NCI-H2196 treated with DMSO at 0.1 percent for 48 hours (cell line): ENCODE measurements at regions not wholly inside any gene's neighbourhood (a gene's known extent, or its start where the extent isn't known, plus 50 kb on each side); places are given as distances from the start of the nearest gene placed in this dataset.

ENCODE experiments used
- DNase-seq: peaks from one replicate; lab custom pipeline; 2025; ENCODE audit not compliant: unreplicated experiment; lab: John Stamatoyannopoulos, UW

DNA sequence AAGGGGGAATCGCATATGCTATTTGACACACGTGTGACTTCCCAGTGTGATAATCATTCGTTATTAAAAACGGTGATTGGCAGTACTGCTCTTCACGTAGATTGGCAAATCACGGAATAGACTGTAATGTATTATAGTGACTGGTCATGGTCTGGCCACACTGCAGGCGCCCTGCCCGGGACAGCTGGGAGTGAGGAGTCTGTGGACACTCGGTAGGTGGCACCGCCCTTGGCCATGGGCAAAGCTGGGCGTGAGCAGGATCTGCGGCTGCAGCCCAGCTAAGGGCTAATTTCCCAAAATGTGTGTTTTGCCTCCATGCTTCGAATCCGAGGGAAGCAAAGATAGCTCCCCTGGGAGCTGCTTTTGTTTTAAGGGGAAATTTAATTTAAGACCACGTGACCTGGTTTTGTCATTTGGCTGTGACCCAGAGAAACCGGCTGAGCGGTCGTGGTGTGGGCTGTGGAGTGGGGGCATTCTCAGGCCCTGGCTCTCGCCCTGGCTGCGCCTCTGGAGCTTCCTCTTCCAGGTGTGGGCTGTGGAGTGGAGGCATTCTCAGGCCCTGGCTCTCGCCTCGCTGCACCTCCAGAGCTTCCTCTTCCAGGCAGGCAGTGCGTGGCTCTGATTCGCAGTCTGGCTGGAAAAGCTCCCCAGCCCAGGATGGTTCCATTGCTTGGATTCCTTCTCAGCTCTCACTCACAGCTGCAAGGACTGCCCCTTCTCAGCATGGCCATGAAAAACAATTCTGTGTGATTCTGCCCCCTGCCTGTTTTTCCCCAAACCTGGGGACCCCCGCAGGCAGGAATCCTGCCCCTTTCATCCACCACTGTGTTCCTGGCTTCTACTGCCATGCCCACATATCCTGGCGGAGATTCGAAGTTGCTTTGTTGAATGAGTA, 131.1 kb downstream of the OLFM1 start:
- DNase-seq = no peak

DNA sequence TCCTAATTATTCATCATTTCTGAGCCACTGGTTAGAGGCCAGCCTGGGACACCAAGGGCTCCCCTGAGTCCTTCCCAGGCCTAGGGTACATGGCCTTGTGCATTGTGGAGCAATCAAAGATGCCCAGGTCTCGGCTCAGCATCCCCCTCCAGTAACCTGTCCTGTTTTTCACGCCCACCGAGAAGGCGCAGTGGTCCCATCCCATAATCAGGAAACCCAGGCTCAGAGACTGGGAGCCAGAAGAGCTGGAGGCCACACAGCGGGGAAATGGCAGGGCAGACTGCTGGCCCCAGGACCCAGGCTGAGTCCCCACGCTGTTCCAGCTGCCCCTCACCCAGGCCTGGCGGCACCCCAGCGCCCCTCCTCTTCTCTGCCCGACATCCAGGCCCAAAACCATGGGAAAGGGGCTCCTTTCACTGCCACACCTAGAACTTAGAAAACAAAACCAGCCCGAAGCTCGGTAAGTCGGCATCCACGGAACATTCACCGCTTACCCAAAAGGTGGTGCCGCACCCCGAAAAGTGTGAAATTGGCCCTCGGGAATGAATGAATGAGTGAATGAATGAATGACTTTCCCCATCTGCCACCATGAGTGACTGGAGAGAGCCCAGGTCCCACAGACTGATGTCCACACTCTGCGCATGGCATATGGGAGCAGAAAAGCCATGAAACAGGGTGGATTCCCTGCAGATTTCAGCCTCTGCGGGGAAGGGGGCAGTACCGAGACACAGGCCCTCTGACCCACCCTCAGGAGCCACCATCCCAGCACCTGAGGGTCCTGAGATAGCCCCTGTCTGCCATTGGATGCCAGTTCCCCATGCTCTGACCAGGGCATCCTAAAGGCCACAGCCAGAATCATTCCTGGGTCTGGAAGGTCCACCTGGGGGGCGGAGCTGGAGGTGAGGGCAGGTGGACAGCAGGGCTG, 132.5 kb downstream of the OLFM1 start:
- DNase-seq = no peak

DNA sequence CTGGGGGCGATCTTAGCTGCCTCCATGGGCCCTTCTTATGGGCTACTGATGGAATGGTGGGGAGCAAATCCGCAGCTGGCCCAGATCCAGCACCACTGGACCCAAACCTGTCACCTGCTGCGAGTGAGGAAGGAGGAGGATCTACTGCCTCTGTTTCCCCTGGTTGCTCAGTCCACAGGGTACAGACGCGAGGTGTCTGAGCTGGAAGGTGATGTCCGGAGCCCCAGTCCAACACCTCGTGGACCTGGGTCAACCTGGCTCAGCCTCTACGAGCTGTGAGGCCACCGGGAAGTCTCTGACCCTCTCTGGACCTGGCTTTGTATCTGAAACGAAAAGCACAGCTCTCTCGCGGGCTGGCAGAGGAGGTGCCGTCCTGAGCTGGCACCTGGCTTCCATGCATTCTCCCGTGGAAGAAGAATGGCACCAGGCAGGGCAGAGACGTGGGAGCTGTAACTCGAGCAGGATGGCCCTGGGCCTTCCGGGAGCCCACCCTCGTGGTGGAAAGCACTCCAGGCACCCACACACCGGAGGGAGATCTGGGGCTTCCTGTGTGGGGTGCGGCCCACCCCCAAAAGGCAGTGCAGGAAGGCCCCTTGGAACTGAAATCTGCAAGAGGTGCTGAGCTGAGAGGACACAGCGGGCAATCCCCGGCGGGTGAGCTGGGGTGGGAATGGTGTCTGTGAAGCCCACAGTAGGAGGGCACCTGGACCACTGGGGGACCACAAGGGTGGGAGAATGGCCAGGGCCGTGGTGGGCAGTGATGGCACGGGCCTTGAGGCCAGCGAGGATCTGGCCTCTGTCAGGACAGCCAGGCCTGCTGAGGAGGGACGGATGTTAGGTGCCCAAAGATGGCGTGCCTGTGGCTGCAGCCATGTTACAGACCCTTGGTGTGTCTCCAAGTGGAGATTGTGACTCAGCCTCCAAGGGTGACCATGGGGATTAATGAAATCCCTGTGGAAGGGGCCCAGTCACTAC, 133.4 kb downstream of the OLFM1 start:
- no peak for DNase-seq

DNA sequence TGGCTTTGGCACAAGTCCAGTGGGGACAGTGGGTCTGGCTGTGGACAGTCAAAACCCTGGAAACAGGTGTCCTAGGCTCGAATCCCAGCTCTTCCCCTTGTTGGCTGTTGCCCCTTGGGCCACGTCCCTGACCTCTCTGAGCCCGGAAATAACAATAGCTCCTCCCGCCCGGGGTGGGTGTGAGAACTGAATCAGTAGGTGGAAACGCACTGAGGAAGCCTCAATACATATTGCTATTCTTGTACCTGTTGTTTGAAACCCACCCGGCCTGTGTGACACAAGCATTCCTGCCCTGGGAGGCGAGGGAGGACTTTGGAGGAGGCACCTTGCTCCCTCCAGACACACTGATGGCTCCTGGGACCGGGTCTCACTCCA, 134.1 kb downstream of the OLFM1 start:
- no peak for DNase-seq

DNA sequence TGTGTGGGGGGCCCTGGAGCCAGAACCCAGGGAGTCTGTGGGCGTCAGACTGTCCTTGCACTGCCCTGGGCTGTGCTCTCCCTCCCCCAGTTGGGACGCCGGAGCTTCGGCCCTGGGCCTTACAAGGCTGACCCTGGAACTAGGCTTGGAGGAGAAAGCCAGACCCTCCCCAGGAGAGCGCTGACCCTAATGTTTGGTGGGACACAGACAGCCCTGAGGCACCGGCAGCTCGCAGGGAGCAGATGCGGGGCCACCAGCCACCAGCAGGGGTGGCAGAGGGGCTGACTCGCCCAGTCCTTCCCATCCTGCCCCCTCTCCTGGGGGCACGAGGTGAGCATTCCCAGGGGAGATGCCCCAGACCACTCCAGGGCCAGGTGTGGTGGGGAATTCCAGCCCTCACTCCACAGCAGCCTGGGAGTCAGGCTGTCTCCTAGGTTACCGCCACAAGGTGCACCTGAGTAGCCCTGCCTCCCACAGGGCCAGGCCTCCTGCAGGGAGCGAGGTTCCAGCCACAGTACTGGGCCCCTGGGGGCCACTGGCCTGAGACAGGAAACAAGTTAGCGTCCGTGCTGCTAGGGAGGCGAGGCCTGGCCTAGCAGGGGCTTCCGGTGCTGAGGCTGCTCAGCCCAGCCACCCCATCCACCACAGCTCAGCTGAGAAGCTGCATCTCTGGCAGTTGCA, 134.6 kb downstream of the OLFM1 start:
- no peak for DNase-seq

DNA sequence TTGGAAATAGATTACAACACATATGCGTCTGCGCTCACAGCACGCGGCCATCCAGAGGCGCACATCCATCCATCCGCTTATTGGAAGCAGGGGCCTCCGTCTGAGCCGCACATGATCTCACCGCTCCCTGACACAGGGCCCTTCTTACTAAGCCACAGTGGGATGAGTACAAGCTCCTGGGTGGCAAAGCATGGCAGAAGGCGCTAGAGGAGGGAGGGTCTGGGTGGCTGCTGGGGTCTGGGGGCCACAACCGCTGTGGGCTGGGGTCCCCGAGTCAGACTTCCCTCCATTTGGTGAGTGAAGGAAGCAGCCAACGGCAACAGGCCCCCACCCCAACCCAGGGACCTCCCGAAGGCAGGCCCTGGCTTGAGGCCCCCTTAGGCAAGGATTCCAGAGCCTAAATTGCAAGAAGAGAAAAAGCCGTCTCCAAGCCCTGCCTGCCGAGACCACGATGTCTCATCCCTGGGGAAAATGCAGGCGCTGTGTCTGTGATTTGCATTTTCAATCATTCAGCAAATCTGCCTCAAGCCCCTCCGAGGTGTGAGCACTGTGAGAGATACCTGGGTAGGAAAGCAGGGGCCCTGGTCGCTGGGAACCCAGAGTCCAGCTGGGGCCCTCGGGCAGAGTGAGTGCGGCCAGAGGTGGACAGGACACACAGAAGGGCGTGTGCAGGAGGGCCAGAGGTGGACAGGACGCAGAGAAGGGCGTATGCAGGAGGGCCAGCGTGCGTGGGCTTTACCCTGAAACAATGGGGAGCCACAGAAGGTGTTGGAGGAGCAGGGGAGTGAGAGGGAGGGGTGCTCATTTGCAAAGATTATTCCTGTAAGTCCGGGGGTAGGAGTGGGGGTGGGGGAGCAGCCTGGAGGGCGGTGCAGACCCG, 135.7 kb downstream of the OLFM1 start:
- DNase-seq = no peak

DNA sequence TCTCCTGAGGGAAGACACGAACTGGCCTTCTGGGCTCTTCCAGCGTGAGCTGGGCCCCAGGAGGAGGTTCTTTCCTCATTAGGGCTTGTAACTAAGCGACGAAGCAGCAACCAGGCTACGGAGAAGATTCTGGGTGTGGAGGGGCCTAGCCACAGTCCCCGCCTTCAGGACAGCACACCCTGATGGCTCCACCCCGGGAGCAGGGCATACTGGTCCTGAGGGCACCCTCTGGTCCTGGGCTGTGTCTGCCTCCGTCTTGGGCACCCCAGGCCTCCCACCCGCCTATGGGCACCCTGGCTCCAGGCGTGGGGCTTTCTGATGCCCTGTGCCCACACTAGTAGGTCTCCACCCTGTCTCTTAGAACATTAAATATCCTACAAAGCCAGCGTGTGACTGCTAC, 136.4 kb downstream of the OLFM1 start:
- no peak for DNase-seq

DNA sequence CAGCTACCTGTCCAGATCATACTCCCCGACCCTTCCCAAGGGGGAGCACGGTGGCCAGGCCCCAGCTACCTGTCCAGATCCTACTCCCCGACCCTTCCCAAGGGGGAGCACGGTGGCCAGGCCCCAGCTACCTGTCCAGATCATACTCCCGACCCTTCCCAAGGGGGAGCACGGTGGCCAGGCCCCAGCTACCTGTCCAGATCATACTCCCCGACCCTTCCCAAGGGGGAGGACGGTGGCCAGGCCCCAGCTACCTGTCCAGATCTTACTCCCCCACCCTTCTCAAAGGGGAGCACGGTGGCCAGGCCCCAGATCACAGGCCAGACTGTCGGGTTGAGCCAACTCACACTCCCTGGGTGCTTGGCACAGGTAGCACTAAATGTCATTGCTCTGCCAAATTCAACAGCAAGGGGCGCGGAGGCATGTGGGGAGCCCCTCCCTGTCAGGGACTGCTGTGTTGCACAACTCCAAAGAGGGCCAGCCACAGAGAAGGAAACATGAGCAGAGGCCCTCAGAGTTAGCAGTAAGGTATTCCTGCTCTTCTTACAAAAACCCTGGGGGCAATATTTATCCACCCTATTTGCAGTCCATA, 136.9 kb downstream of the OLFM1 start:
- no peak for DNase-seq

DNA sequence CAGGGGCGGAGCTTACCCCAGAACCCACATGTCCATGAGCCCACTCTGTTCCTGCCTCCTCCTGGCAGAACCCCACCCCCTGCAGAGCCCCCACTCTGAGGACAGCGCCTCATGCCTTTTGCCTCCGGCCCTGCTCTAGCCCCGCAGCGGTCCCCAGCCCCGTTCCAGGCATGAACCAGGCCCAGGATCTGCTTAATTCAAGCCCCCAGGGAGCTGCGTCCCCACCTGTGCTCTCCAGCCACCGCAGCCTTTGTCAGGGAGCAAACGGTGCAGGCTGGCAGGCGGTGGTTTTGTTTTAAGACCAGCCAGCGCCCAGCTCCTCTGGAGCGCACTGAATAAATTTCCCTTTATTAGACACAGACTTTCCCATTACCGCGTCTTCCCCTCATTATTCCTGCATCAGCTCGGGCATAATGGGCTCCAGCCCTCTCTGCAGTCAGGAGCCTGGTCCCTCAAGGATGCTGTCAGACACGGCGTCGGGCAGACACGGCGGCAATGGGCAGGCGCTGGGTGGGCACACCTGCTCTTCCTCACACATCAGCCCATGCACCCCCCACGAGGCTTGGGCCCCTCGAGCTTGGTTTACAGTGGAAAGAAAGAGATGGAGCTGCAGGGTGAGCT, 137.6 kb downstream of the OLFM1 start:
- no peak for DNase-seq

DNA sequence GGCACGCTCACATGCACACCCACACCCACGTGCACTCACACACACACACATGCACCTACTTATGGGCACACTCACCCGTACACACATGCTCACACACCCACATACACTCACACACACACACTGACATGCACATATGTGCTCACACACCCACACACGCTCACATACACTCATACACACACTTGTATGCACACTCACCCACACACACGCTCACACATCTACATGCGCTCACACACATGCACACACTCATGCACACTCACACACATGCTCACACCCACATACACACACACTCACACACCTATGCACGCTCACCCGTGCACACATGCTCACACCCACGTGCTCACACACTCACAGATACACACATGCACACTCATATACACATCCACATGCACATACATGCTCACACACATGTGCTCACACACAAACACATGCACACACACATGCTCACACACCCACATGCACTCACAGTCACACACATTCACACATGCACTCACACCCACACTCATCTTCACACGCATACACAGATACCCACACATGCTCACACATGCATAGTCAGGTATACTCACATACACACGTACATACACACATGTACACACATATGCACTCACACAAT, 138.3 kb downstream of the OLFM1 start:
- DNase-seq = no peak

DNA sequence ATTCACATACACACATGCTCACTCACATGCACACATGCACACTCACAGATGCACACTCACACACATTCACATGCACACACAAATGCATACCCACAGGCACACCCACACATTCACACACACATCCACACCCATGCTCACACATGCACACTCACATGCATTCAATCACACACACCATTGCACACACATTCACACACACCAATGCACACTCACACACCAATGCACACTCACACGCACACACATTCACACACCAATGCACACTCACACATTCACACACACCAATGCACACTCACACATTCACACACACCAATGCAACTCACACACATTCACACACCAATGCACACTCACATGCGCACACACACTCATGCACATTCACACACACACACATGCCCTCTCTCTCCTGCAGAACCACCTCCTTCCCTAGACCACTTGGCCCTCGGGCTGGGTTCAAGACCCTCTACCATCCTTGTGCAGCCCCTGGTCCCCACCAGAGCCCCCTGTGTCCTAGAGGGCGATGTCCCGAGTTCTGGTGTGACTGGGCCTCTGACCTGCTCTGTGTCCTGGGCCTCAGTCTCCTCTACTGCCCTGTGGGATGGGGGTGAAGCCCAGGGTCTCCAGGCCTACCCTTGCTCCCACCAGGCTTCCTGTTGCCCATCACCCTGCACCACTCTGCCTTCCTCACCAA, 139.0 kb downstream of the OLFM1 start:
- DNase-seq = no peak

DNA sequence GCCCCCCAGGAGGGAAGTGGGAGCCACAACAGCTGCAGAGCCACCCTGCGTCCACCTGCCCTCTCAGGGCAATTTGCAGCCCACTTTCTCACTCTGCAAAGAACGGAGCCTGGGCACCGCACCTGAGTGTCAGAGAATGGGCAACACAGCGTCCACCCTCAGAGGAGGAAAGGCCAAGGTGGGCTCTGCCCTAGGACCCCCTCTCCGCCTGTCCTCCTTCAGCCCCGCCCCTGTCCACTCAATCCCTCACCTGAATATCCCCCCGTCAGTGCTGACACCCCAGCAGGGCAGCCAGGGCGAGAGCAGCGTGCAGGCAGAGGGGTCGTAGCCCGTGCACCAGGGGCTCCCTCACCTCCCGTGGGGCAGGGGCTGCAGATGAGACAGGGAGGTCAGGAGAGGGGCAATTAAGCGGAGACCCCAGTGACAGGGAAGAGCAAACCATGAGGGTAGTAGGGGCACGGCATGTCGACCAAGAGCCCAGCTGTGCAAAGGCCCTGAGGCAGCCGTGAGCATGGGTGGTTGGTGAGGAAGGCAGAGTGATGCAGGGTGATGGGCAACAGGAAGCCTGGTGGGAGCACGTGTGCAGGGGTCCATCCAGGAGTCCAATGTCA, 140.3 kb downstream of the OLFM1 start:
- DNase-seq = no peak

DNA sequence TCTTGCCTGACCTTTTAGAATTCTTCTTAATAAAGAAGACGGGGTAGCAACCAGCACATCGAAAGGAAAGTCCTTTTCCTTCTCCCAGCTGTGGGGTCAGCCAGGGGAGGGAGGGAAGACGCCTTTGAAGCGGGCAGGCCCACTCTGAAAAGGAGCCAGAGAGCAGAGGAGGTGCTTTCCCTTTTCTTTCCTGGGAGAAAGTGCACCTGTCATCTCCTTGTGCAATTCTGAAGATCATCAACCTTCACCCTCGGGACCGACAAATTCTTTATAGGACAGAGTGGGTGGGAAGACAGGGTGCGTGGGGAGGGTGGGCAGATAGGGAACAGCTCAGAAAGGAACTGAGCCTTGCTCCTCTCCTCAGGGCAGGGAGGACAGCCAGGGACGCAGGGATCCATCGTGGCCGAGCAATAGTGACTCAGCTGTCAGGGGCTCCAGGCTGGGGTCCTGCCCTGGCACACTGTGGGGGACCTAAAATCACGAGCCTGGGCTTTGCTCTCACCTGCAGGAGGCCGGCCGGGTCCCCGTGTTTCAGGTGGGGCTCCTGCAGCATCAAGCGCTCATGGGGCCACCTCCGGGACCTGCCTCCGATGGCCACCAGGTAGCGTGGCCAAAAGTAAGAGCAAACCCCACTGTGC, 141.0 kb downstream of the OLFM1 start:
- DNase-seq = no peak

DNA sequence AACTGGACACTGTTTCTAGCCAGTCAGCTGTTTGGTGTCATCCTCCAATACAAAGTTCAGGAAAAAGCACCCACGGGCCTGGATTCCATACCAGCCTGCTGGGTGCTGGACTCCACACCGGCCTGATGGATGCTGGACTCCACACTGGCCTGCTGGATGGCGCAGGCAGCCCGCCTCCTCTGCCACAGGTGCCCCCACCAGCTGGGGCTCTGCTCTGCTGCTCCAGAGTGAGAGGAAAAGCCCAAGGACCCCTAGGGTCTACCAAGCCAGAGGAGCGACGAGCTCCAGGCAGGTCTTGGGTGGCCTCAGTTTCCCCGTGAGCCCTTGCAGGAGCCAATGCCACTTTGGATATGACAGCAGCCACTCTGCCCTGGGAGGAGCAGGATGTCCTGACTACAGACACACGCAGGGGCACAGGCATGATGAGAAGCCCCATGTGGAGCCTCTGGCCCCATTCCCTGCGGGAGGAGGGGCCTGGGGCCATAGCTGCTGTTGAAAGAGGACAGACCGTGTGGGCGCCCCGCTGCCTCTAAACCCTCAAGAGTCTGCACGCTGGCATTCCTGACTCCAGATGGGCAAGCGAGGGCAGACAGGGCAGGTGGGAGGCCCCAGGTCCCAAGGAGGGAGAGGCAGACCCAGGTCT, 141.6 kb downstream of the OLFM1 start:
- no peak for DNase-seq

DNA sequence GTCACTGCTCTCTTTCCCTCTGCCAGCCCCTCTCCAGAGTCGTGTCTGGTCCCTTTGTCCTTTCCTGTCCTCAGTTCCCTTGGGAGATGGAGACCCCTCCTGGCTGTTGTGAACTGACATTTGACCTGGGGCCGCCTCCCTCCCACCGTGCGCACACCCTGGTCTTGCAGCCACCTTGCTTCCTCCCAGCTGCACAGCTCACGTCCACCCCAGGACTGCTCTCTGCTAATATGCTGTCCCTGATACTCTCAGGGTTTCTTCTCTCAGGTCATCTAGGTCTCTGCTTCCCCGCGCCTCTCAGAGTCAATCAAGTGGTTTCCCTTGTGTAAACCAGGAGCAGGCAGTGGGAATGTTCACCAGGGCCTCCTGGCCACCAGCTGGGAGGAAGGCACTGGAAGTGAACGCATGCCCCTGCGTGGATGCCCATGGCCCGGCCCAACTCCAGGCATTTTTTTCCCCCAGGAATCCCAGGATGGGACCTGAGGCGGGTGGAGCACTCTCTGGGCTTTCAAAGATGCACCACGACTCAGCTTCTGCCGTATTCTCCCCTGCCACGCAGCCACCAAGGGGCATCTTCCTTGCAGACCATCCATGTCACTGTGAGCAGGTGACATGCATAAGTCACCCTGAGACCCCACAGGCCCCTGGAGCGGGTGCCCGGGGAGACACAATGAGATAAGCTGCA, 142.4 kb downstream of the OLFM1 start:
- DNase-seq = no peak

DNA sequence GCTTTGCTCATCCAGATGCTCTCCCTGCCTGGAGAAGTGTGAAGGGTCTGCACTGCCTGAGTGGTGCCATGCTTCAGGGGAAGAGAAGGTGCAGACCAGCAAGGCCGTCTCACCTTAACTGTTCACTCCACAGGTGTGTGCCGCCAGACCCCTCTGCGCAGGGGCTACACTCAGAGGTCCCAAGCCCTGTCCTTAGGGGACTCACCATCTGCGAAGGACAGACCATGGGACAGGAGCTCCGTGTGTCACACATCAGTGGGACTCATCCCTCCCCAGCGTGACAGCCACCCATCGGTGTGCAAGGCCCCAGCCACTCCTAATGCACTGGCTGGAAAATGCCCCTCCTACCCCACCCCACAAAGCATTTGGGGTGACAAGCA, 142.9 kb downstream of the OLFM1 start:
- DNase-seq = no peak
